VCaP (cell line): ENCODE measurements at regions not wholly inside any gene's neighbourhood (a gene's known extent, or its start where the extent isn't known, plus 50 kb on each side); places are given as distances from the start of the nearest gene placed in this dataset.

ENCODE experiments used
- H3K27ac ChIP-seq: fragments of 450-650 bp; 2 replicates; pipeline ENCODE4 v1.5.1; 2017
- TF ChIP-seq, protein P1 (sequence below): fragments of 450-650 bp; conservative IDR thresholded peaks from 2 replicates; pipeline ENCODE4 v1.5.1; 2017; ENCODE audit warnings: mild to moderate bottlenecking, moderate library complexity

DNA sequence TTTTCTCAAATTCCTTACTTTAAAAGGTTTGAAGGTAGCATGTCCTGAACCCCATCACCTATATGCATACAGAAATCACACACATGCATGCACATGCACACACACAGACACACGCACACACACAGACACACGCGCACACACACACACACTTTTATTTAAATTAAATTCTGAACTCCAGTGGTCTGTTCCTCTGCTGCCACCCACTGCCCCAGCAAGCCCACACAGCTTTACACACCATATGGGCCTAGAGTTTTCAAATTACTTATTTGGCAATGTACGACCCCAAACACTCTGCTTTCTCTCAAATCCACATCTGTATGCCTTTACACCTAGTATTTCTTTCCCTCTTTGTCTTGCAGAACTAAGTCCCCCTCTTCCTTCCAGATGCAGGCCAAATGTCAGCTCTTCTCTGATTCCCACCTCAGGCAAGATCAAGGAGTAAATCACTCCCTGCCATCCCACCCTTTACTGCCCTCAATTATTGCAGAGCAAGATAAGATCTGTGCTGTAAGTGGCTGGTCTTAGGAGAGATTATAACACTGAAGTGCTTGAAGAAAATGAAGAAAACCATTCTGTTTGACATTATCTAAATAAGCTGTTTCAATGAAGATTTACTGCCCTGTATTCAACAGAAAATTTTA is 429.9 kb upstream of the CXADR start:
- TF ChIP-seq, protein P1, sequence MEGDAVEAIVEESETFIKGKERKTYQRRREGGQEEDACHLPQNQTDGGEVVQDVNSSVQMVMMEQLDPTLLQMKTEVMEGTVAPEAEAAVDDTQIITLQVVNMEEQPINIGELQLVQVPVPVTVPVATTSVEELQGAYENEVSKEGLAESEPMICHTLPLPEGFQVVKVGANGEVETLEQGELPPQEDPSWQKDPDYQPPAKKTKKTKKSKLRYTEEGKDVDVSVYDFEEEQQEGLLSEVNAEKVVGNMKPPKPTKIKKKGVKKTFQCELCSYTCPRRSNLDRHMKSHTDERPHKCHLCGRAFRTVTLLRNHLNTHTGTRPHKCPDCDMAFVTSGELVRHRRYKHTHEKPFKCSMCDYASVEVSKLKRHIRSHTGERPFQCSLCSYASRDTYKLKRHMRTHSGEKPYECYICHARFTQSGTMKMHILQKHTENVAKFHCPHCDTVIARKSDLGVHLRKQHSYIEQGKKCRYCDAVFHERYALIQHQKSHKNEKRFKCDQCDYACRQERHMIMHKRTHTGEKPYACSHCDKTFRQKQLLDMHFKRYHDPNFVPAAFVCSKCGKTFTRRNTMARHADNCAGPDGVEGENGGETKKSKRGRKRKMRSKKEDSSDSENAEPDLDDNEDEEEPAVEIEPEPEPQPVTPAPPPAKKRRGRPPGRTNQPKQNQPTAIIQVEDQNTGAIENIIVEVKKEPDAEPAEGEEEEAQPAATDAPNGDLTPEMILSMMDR, result no peak
- H3K27ac ChIP-seq, result no peak overlapping the region

DNA sequence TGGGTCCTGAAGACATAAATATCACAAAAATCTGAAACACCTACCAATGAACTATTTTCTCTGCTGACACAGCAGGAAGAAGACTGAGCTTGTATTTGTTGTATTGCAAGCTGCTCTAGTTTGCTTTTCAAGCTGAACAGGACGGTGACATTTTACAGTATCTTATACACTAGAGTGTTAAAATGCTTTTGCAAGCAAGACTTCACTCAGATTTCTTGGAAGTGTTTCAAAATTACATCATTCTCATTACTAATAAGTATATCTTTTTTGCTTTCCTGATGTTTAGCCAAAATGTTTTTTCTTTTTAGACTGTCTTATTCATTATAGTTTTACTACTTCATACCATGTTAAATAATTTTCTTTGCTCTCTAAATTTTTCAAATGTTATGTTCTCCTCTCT is 427.1 kb upstream of the CXADR start:
- TF ChIP-seq, protein P1, result no peak

DNA sequence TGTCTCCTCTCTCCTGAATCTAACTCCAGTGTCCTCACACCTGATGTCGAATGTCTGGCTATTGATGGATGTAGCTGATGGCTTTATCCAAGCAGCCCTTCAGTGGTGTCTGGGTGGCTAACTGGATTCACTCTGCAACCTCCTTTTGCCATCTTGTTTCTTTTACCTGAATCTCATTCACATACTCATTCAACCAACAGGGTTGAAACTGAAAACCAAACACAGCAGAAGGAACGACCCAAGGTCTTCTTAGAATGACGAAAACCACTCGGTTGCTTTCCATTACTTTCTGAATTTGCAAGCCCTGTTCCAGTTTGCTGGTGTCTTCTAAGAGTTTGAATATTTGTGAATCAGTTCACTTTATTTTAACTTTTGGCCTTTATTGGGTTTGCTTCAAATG is 424.3 kb upstream of the CXADR start:
- H3K27ac ChIP-seq, result peak overlapping the region; percentile 46; the same call in 1 of the 2 replicates
- TF ChIP-seq, protein P1, result no peak

More for the DNA sequence above, 427.1 kb upstream of the CXADR start:
- H3K27ac ChIP-seq, result no peak overlapping the region

DNA sequence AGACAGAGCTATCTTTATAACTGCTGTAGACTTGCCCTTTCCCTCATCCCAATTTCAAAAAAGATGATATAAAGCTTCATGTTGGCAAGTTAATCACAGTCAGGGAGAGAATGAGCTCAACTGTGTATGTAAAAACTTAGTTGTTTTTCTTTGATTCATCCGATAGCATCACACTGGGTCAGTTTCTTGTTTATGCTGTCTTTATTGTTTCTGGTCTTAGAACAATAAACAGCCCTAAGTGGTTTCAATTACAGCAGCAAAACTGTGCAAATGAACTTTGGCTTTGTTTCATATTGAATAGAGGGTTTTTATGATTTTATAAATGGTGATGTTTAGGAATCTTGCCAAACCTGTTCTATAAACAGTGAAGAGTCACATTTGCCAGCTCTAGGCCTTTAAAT is 423.8 kb upstream of the CXADR start:
- TF ChIP-seq, protein P1, result no peak
- peak overlapping the region; percentile 46; the same call in 1 of the 2 replicates for H3K27ac ChIP-seq

DNA sequence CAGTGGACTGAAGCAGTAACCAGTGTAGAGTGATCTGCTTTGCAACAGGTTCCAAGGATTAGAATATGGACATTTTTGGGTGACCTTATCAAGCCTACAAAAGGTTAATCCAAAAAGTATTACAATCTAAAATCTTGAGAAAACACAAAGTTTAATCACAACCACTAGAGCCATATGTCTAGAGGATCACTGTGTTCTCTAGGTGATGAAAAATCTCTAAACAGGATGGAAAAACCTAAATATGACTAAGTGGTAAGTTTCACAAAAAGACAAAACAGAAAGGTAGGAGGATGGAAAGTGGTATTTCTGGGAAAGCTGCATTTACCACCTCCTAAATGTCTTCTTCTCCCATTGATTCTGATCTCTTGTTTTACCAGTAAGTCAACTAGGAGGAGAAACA is 411.1 kb upstream of the CXADR start:
- TF ChIP-seq, protein P1, result no peak

DNA sequence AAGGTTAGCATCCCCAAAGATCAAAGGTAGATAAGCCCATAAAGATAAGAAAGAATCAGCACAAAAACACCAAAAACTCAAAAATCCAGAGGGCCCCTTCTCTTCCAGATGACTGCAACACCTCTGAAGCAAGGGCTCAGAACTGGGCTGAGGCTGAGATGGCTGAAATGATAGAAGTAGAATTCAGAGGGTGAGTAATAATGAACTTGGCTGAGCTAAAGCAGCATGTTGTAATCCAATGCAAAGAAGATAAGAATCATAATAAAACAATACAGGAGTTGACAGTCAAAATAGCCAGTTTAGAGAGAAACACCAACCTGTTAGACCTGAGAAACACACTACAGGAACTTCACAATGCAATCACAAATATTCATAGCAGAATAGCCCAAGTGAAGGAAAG is 406.9 kb upstream of the CXADR start:
- peak overlapping the region; percentile 71 for H3K27ac ChIP-seq
- TF ChIP-seq, protein P1, result no peak

More for the DNA sequence above, 411.1 kb upstream of the CXADR start:
- H3K27ac ChIP-seq, result no peak overlapping the region

DNA sequence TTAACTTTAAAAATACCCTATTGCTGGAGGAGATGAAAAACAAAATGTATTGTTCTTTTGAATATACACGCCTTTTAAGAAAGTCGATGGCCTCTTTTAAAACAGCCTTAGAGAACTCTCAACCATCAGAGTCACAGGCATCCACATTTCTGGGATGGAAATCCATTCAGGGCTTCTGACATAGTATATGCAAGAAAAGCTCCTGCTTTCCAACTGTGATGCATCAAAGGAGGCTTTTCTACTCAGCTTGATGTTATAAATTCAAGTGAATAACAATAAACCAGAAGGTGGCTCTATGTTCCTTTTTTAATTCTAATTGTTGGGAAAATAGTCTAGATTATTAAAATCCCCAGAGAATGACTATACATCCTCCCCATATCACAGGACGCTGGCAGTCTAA is 398.8 kb upstream of the CXADR start:
- peak overlapping the region; percentile 40 for H3K27ac ChIP-seq
- TF ChIP-seq, protein P1, result no peak
